Activated CD4-positive, alpha-beta T cell treated with anti-CD3 and anti-CD28 coated beads, Interleukin-2, amount 50 U/mL, for 48 hours (primary cell): ENCODE measurements at regions not wholly inside any gene's neighbourhood (a gene's known extent, or its start where the extent isn't known, plus 50 kb on each side); places are given as distances from the start of the nearest gene placed in this dataset.

ENCODE experiments used
- DNase-seq, 2 experiments: peaks; one replicate each; pipeline ENCODE4 v3.0.0-alpha.2; 2020

DNA sequence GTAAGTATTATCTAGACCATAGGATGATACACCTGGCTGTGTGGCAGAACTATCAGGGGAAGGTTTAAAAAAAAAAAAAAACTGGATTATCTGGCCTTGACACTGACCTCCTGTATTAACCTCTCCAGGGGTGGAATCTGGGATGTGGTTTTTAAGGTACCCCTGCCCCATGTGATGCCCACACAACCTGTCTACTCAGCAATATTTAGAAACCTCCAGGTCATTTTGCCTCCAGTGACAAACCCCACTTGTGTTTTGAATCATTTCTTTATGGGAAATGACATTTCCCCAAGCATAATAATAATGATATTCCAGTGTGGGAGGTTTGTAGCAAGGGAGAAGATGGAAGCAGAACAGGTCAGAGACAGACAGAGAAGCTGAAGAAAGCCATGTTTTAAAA, 179.1 kb downstream of the RSL24D1 start:
- DNase-seq = no peak

DNA sequence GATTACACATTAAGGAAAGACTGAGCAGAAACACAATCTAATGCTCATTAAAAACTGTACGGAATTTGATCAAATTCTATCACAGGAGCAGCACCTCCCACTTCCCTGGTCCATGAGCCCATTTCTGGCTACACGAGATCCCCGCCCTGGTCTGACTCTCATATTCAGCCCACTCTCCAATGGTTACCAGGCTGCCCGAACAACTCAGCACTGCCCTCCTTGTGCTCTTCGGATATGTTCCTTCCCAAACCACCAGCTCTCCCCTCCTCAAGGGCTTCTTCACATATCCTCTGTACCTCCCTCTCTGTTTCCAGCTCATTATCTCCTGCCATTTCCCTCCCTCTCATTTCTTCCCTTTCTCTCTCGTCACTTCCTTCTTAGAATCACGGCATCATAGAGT, 180.5 kb downstream of the RSL24D1 start:
- no peak for DNase-seq

DNA sequence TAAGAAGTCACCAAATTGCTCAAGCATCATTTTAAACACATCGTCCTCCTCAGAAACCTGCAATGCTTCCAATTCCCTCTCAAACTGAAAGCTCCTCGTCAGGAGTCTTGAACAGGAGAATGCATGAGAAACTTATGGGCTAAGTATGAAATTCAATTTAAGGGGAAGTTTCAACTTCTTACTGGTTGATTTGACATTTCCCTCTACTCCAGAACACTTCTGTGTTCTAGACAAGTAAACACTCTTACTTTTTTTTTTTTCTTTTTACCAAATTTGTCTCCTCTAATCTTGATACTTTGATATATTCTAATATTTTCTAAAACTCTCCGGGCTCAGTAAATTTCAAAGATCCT, 181.7 kb downstream of the RSL24D1 start:
- DNase-seq = no peak

DNA sequence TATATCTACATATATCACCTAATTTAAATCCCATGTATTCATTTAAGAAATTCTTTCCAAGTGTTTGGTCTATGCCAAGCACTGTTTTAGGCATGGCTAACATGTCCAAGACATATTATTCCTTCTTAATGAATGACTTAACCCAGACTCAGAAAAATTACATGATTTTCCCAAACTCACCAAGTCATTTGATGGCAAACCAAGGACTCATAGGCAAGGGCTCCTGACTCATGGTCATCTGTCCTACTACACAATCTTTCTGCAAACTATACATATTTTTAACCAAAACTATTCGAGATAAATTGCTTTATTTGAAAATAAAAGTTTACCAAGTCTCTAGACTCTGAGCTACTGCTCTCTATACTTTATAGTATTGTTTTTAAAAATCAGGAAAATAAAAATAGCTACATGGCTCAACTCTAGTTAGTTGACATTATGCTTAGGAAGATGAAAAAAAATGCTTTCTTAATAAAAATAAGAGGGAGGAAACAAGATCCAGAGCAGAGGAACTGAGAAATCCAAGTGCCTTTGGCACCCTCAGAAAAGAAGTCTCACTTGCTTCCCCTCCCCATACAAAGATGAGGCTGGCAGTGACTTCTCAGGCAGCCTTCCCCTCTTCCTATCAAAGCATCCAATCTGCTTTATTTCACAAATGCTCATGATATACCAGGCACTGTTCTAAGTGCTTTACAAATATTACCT, 182.2 kb downstream of the RSL24D1 start:
- no peak for DNase-seq

DNA sequence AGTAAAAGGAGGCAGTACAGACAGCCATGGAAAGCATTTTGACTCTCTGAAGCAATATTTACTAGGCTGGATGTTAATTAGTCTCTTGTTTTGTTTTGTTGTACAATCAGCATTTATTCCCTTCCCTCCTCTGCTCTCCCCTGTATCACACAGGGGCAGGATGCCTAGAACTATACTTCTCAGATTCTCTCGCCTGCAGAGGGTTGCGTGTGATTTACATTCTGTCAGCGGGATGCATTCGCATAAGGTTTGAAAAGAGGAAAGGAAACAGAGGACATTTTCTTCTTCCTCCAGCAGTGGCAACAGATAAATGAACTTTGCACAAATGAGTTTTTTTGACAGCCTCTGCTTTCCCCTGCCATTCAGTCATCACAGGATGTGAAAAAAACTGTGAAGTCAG, 188.3 kb downstream of the RSL24D1 start:
- DNase-seq = no peak

DNA sequence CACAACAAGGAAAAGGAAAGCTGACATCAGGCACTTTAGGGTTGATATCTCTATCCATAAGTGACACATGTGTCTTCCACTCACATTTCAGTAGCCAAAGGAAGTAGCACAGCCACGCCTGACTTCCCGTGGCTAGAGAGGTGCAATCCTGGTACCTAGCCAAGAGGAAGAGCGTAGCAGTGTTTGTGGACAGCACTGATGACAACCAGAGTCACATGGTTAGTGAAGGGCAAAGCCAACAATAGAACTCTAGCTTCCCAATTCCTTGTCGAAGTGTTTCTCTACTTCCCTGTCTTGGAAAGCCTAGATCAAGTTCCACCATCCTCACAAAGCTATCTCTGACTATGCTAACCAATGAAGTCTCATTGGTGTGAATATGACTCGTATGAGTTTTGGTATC, 189.2 kb downstream of the RSL24D1 start:
- no peak for DNase-seq

DNA sequence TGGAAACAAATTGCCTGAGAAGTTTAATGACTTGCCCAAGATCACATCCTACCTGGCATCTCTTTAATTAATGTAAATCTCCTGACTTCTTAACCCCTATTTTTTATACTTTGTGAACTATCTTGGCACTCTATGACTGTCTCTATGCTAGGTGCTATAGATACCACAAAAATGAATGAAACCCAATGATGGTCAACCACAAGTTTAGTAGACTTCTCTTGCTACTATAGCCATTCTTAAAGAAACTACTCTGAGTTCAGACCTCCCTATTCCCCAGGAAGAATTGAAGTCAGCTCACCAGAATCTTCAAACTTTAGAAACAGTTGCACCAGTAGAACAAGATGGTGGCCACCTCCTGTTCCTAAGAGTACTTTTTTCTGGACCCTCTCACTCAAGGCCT, 191.1 kb downstream of the RSL24D1 start:
- no peak for DNase-seq

DNA sequence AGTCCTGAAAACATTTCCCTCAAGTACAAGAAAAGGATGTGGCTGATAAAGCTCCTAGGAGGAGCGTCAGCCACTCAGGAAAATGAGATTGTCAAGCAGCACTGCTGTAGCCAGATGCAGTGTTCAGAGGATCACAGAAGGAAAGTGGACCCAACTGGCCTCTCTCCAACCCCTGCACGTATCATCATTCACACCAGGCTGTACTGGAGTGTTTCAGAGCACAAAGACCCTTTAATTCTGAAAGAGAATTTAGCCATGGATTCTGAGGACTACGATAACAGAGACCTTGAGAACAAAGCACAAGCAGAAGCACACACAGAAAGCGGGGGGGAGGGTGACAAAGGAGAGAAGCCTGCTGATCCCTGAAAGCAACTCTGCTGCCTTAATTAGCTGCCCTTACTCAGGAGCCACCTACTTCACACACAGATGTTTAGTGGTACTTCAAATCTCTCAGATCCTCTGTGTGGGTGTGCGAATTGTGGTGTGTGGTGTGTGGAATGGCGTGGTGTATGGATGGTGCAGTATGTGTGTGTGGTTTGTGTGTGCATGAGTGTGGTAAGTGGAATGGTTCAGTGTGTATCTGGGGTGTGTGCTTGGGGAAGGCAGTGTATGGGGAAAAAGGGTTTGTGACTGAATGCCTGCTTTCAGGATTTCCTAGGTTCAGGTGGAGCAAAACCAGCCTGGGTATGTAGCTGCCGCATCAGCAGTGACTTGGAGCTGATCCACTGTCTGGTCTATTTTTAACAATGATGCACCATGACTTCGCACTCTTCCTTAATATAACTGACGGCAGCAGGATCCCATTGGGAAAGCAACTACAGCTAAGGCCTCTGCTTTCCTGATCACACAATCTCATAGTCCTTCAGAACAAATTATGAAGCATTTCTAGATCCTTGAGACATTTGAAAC, 192.5 kb downstream of the RSL24D1 start:
- DNase-seq = no peak

DNA sequence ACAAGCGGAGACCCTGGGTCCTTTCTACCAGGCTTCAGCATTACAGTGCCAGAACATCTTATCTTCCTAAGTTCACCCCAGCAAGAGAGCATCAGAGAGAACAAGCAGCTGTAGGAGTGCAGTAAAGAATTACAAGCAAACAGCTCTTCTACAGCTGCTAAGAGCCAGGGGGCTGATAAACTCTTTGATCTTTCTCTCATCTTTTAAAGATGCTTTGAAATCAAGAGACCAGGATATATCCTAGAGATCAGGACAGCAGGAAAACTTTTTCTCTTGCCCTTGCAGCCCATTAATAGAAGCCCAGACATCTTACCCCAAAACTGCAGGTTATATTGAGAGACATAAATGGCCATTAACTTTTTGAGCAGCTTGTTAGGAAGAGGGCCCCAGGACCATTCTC, 198.1 kb downstream of the RSL24D1 start:
- DNase-seq = no peak

DNA sequence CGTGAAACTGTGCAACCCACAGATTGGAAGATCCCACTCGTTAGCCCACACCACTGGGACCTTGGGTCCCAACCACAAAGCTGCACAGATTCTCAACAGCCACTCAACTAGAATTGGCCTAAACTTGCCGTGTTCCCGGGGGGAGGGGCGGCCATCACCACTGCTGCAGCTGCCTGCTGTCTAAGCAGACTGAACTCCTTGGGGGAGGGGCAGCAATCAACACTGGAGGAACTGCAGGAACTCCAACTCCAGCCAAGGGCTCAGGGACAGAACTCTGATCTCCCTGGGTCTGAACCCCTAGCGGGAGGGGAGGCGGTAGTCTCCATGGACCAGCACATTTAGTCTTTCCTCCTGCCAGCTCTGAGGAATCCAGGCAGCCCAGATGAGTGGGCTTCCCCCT, 205.9 kb downstream of the RSL24D1 start:
- no peak for DNase-seq

DNA sequence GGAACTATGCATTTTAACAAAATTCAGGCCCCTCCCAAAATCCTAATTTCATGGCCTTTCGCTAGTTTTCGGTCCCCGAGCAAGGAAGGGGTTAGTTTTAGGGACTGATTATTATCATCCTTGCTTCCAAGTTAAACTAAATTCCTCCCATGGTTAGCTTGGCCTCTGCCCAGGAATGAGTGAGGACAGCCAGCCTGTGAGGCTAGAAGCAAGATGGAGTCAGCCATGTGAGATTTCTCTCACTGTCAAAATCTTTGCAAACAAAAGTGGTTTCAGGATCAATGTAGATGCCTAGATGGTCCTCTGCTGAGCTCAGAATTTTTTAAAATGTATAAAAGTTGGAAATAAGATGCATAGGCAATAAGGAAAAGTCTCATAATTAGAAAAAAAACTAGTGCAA, 208.9 kb downstream of the RSL24D1 start:
- no peak for DNase-seq

DNA sequence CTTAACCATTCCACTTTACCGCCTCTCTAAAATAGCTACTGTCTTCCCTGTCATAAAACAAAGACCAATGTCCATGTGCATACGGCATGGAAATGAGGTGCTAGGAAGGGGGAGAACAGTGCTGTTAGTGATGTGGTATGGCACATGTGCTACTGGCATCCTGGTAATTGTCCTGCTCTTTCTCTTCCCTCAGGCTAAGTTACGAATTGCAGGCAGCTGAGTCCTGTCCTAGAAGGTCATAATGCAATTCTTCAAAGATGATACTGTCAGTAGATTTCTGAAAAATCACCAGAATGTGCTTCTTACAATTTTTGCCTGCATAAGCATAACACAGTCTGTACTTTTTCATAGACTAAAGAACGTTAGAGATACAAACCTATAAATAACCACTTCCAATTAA, 216.8 kb downstream of the RSL24D1 start:
- DNase-seq = no peak

DNA sequence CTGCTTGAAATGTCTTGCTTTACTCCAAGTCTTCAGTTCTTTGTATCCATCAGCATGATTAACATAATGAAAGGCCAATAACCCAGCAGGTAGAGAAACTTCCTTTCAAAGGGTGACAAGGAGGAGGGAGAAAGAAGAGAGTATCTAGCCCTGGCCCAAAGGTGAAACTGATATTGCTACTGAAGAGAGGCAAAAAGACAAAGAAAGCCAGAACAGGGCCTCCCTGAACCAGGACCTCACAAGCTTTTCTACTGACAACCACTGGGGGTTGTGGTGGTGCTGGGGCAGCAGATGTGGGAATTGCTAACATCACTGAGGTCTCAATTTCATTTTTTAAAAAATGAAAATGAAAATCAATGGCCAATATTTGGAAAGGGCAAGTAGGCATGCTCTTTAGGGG, 234.1 kb downstream of the RSL24D1 start:
- DNase-seq = no peak

DNA sequence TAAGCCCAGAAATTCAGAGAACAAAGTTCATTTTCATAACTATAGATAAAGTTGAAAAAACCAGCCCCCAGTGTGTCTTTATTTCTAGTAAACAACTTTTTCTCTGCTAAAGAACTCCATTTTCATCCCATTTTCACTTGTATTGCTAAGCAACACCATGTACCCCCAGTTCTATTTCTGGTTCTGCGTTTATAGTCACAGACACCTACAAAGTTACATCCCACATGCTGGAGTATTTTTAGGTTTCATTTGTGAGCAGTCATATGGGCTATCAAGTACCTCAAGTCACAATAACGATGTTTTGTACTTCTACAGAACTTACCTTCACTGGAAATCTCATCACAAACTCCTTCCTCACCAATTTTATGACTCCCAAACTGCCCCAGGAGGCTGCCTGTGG, 236.5 kb downstream of the RSL24D1 start:
- DNase-seq = no peak

DNA sequence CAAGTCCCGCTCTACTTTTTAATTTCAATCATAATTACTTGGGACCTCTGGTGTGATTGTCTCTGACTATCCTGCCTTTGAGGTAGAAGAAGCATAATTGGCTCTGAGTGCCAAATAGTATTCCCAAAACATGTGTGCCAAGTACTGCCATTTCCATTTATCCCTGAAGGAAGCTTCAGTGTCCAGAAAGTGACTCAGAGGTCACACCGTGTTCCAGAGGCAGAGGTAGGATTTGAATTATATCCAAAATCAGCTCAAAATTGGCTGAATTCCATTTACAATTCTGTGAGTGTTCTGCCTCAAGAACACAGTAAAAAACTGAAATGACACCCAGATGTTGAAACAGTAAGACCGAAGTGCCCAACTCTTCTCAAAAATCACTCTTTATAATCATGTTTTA, 255.3 kb downstream of the RSL24D1 start:
- DNase-seq = no peak

DNA sequence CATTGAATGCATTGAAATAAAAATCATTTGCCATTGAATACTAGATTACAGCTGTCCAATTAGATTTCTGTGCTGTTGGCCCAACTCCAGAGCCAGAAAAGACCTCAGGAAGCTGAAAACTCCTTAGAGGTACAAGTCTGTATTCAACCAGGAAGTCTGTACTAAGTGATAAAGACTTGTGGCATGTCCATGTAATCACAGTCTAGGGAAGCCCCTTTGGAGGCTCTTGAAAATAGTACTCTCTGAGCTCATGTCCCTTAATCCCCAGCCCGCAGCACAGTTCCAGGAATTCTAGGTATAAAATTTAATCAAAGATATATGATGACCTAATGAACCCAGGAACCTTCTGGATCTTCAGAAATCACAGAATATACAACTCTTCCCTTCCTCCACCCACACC, 279.4 kb downstream of the RSL24D1 start:
- DNase-seq = no peak

DNA sequence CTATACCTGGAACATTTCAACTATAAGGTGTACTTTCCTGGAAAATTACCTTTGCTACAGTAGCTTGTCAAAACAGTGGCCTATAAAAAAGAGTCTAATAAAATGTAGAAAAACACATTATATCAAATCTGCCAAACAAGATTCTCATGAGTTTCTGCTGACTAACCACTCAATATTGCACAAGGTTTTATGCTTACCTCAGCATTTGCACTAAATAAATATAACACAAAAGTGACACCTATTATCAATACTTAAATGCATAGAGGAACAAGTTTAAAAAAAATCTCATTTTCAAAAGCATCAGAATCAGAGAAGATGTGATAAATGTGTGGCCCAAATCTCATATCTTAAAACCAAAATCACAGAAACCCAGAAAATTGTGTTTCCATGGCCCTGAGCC, 281.4 kb downstream of the RSL24D1 start:
- DNase-seq = no peak

DNA sequence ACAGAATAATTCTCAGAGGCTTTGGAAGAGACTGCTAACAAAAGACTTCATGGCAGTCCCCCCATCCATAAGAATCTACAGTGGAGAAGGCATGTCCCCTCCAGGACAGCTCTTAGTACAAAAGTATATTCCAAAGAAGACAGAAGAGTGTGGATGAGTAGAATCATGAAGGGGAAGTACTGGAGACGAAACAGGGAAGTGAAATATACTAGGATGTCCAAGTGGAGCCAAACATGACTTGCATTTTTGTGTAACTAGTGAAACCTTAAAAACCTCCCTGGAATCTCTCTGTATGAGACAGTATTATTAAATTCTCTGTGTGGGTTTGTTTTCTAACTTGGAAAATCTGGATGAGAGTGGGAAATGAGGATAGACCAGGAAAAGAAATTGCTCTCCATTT, 312.4 kb downstream of the RSL24D1 start:
- no peak for DNase-seq

DNA sequence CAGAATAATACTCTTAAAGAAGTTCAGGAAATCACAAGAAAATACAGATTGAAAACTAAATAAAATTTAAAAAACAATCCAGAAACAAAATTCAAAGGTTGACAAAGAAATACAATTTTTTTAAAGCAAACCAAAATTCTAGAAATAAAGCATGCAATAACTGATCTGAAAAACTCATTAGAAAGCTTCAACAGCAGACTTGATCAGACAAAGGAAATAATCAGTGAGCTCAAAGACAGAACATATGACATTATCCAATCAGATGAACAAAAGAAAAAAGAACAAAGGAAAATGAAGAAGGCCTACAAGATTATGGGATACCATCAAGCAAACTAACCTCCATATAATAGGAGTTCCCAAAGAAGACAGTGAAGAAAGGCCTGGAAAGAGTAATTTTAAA, 336.8 kb downstream of the RSL24D1 start:
- no peak for DNase-seq

DNA sequence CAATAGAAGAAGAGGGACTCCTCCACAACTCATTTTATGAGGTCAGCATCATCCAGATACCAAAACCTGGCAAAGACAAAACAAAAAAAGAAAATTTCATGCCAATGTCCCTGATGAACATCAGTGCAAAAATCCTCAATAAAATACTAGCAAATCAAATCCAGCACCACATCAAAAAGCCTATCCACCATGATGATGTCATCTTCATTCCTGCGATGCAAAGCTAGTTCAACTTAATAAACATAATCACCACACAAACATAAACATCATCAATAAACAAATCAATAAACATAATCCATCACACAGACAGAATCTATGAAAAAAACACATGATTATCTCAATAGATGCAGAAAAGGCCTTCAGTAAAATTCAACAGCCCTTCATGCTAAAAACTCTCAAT, 342.1 kb downstream of the RSL24D1 start:
- DNase-seq = no peak

DNA sequence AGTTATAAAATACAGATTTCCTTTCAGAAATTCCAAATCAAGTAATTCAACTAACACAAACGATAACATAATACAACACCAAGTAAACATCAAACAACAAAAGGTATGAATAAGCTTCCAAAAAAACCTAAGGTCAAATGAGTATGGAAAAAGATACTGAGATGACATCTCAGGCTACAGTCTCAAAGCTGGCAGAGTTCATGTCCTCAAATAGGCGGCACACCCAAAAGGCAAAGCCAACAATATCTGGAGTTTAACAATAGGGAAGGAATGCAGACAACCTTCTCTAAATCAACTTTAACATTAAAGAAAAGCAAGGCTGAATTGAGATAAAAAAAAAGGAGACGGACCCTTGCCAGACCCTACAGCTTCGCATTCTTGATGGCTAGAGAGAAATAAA, 346.6 kb downstream of the RSL24D1 start:
- no peak for DNase-seq

DNA sequence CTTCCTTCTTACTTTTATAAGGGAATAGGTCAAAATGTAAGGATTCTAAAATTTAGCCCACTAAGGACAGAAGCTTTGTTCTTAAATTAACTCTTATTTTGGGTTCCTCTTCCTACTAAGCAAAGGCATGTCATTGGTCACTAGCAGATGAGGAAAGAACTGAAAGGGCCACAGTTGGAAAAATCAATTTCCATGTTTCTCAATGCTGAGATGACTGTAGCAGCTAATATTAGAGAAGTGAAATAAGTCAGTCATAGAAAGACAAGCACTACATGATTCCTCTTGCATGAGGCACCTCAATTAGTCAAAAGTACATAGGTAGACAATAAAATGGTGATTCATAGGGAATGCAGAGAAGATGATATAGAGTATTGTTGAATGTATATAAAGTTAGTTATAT, 353.7 kb downstream of the RSL24D1 start:
- DNase-seq = no peak

DNA sequence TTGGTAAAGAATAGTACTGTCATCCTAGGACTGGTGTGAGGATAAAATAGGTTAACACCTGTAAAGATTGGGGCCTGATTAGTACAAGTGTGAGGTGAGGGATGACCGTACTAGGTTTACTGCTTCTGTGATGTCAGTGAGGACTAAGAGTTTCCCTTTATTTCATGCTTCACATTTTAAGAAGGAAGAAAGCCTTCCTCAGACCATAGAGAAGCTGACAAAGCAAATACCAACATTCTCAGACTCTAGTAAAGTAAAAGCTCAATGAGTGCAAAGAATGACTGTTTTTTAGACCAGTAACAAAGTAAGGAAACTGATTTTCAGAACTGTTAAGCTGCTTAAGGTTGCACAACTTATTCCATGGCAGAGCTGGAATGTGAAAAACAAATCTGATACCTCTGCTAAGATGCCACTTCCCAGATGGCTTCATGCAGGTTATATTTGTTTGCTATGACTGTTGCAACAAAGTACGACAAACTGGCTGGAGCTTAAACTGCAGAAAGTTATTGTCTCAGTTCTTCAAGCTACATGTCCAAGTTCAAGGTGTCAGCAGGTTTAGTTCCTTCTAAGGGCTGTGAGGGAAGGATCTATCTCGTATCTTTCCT, 354.9 kb downstream of the RSL24D1 start:
- no peak for DNase-seq
